Esophagus (tissue), 2 donors: ENCODE measurements at regions not wholly inside any gene's neighbourhood (a gene's known extent, or its start where the extent isn't known, plus 50 kb on each side); places are given as distances from the start of the nearest gene placed in this dataset.

Experiments
- H3K27ac ChIP-seq, 2 donors: one replicate each; pipeline ENCODE4 v1.5.1; 2013; ENCODE audit warnings: low read depth in 2 of 2, mild to moderate bottlenecking in 2 of 2, inconsistent platforms in 1 of 2, low read length in 1 of 2, moderate library complexity in 1 of 2
- H3K27me3 ChIP-seq, 2 donors: one replicate each; pipeline ENCODE4 v1.6.1; 2013; ENCODE audit warnings: low read length in 2 of 2, control low read depth in 1 of 2, mild to moderate bottlenecking in 1 of 2; ENCODE audit not compliant: insufficient read depth in 2 of 2, control insufficient read depth in 1 of 2
- H3K36me3 ChIP-seq, 2 donors: one replicate each; pipeline ENCODE4 v1.6.1; 2013; ENCODE audit warnings: low read length in 1 of 2; ENCODE audit not compliant: control insufficient read depth in 2 of 2, insufficient read depth in 2 of 2
- H3K4me1 ChIP-seq, 2 donors: one replicate each; pipeline ENCODE4 v1.6.1; 2013; ENCODE audit warnings: low read length in 1 of 2; ENCODE audit not compliant: control insufficient read depth in 2 of 2, insufficient read depth in 2 of 2
- H3K4me3 ChIP-seq, 2 donors: one replicate each; pipeline ENCODE4 v1.5.1; 2013; ENCODE audit warnings: low read length in 2 of 2, mild to moderate bottlenecking in 2 of 2, low read depth in 1 of 2, moderate library complexity in 1 of 2
- H3K9me3 ChIP-seq, 2 donors: one replicate each; pipeline ENCODE4 v1.6.1; 2013; ENCODE audit warnings: mild to moderate bottlenecking in 2 of 2, low read depth in 1 of 2, low read length in 1 of 2, moderate library complexity in 1 of 2; ENCODE audit not compliant: control insufficient read depth in 2 of 2, insufficient read depth in 1 of 2
- WGBS, 2 donors: extraction: QIAGEN DNeasy Blood & Tissue Kit; methylation state at CpG; one replicate each; pipeline ENCODE4 v1.1.7; 2013; 5-methylcytosine and 5-hydroxymethylcytosine counted together
- donor health status: healthy with polysubstance abuse.
- donor health status: Bipolar disorder and iron deficiency.

DNA sequence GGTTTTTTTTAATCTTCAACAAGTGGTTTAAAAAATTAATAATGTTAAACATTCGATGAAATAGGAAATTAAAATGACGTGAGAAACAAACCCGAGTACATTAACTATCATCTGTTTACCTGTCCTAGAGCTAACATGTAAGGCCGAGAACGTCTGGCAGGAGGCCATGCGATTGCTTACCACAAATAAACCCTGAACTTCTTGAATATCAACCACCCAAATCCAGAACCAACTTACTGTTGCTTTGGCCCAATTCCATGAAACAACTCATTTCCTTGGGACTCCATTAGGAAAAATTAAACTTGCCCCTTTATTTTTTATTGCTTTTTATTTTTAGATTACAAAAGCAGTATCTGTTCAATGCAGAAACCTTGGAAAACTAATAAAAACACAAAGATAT is 228.9 kb upstream of the IRS2 start:
- no peak overlapping the region for H3K27ac ChIP-seq

DNA sequence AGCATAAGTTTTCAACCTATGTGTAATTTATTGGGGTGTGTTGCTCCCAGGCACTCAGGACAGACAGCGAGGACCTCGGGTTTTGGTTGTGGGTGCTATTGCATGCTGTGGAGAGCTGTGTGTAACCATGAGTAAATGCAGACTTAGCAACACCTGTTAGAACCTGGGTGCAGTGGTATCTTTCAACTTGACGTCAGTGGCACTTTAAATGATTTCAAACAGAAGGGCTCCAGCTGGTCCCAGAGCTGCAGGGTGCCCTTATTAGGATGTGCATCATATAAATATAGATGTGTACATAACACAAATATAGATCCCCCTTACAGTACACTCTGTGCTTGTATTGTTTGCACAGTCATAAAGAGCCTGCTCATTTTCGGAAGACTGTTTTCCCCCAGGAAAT is 228.3 kb upstream of the IRS2 start:
- WGBS, 2 donors: 67 to 77% methylated on average over 4 of the region's 4 CpGs
- H3K27ac ChIP-seq: no peak overlapping the region
- H3K9me3 ChIP-seq: no peaks in the 10 kb centered on the region
- no peaks in the 10 kb centered on the region for H3K36me3 ChIP-seq
- no peak overlapping the region for H3K4me3 ChIP-seq
- H3K27me3 ChIP-seq: no peaks in the 10 kb centered on the region
- no peaks in the 10 kb centered on the region for H3K4me1 ChIP-seq

More for the DNA sequence above, 228.9 kb upstream of the IRS2 start:
- no peak overlapping the region for H3K4me3 ChIP-seq
- no peaks in the 10 kb centered on the region for H3K9me3 ChIP-seq
- 57 to 60% methylated on average over 6 of the region's 6 CpGs for WGBS, 2 donors
- H3K4me1 ChIP-seq: no peaks in the 10 kb centered on the region
- no peaks in the 10 kb centered on the region for H3K27me3 ChIP-seq
- H3K36me3 ChIP-seq: no peaks in the 10 kb centered on the region

DNA sequence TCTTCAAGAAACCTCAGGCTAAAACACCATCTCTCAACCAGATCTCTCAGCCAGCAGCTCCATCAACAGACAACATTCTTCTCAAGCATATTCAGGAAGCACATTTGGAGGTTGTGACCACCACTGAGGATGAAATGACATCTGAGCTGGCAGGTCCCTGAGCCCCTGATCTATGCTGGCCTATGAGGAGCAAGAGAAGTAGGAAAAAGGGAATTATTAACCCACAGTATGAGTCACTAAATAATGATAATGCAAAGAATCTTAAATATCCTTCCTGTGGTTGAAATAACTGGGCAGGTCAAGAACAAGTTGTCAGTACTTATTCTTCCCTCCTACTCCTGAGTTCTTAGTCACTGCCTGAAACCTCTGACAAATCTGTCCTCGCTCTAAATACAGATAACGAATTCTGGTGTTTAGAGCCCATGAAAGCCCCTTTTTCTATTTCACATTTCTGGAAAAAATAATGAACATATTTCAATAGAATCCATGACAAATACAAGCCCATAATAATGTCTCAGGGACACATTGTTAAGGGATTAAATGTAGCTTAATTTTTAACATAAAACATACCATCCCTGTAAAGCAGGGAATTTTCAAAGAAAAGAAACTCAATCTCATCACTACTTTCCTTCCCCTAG is 225.8 kb upstream of the IRS2 start:
- no peak overlapping the region for H3K4me3 ChIP-seq
- WGBS, 2 donors: 52 to 71% methylated on average over 2 of the region's 2 CpGs
- no peak overlapping the region for H3K27ac ChIP-seq
- no peaks in the 10 kb centered on the region for H3K9me3 ChIP-seq
- H3K27me3 ChIP-seq: no peaks in the 10 kb centered on the region
- H3K4me1 ChIP-seq: no peaks in the 10 kb centered on the region
- no peaks in the 10 kb centered on the region for H3K36me3 ChIP-seq

DNA sequence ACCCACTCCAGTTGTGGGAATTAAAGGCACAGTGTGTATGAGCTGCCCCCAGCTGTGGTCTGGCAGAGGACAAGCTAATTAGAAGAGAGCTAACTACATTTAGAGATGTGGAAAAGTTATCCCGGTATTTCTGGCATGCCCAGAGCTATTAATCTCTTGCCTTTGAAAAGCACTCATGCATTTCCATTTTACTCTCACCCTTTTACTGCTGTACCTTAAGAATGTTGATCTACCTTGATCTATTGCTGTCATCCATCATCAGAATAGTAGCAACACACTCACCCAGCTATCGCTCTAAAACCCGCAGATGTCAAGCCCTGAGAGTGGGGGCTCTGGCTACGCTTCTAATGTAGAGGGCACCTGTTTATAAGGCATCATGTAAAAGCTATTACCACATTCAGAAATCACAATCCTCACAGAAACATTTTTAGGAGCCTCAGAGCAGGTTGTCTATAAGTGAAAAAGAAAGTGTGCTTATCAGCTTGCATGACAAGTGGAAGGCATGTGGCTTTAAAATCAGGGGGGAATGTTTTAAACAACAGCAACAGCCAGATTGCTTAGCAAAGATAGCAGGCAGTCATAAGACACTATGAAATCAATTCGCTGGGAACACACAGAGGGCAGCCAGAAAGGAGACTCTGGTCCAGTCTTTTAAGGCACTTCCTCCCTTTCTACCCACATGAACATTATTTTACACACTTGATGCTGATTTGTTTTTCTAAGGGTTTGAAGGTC is 224.2 kb upstream of the IRS2 start:
- Histone ChIP-seq H3K27me3 (no peaks in the 10 kb centered on the region), H3K9me3 (no peaks in the 10 kb centered on the region), H3K4me1 (no peaks in the 10 kb centered on the region), H3K27ac (no peak overlapping the region), H3K36me3 (no peaks in the 10 kb centered on the region), H3K4me3 (no peak overlapping the region)
- 48 to 53% methylated on average over 5 of the region's 5 CpGs for WGBS, 2 donors

DNA sequence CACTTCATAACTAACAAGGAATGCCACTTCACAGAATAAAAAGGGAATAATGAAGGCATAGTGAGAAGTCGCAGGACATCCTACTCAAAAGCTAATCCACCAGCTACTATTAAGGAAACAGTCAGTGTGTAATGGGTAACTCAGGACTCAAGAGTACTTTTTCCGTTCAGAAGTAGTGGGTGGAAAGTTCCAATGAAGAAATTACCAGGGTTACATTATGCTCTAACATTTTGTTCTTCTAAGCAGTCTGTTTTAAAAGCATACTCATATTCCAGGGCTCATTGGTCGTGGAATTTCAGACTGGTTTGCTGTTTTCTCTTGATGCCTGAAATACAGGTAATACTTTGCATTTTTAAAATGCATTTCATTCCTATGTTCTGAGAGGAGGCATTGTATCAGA is 222.4 kb upstream of the IRS2 start:
- no peaks in the 10 kb centered on the region for H3K27me3 ChIP-seq
- H3K36me3 ChIP-seq: no peaks in the 10 kb centered on the region
- H3K4me3 ChIP-seq: no peak overlapping the region
- no peaks in the 10 kb centered on the region for H3K4me1 ChIP-seq
- no peak overlapping the region for H3K27ac ChIP-seq
- no peaks in the 10 kb centered on the region for H3K9me3 ChIP-seq
- 77 to 82% methylated on average over 3 of the region's 3 CpGs for WGBS, 2 donors

DNA sequence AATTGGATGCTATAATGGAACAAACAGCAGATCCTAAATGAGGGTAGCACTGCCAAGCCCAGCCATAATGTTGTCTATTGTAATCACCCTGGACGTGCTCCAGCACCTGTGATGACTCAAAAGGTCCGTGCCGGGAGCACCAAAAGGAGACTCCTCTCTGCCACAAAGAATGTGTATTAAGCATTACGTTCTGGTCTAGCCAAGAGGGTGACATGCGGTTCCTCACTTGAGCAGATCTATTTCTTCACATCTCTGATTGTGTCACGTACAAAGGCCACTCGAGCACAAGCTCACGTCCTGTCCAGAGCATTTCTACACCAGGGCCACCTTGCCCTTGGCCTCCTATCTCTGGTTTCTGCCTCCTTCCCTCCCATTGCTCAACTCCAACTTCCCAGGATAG is 219.9 kb upstream of the IRS2 start:
- 52 to 70% methylated on average over 8 of the region's 8 CpGs for WGBS, 2 donors
- Histone ChIP-seq H3K4me3 (no peak overlapping the region), H3K4me1 (no peaks in the 10 kb centered on the region), H3K9me3 (no peaks in the 10 kb centered on the region), H3K36me3 (no peaks in the 10 kb centered on the region), H3K27me3 (no peaks in the 10 kb centered on the region), H3K27ac (no peak overlapping the region)

DNA sequence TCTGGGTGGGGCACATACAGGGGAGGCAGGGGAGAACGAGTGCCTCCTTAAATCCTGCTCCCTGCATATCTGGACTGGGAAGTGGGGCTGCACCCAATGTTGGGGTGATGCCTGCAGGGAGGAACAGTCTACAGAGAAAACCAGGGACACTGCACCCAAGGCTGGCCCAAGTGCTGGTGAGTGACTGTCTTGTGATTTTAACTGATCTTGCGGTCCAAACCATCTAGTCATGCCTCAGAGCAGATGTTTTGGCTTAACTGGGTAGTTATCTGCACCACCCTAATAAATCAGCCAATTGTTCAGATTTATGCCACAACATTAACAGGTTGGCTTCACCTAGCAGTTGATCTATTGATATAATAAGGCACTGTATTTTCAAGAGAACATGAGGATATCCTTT is 219.2 kb upstream of the IRS2 start:
- H3K9me3 ChIP-seq: no peaks in the 10 kb centered on the region
- H3K4me3 ChIP-seq: no peak overlapping the region
- H3K36me3 ChIP-seq: no peaks in the 10 kb centered on the region
- WGBS, 2 donors: 57 to 80% methylated on average over 2 of the region's 2 CpGs
- H3K27me3 ChIP-seq: no peaks in the 10 kb centered on the region
- no peaks in the 10 kb centered on the region for H3K4me1 ChIP-seq
- no peak overlapping the region for H3K27ac ChIP-seq

DNA sequence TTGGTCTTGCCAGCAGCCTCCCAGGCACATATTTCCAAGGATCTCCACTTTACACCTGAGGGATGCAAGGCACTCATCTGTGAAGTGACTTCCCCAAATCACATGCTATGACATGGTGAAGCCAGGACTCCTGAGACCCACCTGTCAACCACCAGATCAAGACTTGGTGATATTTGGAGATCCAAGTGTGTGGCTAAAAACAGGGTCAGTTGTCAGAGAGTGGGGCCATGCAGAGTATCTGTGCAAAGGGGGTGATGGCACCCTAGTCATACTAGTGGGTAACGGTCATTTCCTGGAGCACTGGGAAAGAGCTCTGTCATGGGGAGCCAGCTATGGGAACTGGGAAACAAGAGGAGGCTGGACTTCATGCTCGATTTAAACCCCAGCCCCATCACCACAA is 218.4 kb upstream of the IRS2 start:
- Histone ChIP-seq H3K36me3 (no peaks in the 10 kb centered on the region), H3K4me1 (no peaks in the 10 kb centered on the region), H3K4me3 (no peak overlapping the region), H3K27ac (no peak overlapping the region), H3K27me3 (no peaks in the 10 kb centered on the region), H3K9me3 (no peaks in the 10 kb centered on the region)
- WGBS, 2 donors: 83 to 87% methylated on average over 2 of the region's 2 CpGs

DNA sequence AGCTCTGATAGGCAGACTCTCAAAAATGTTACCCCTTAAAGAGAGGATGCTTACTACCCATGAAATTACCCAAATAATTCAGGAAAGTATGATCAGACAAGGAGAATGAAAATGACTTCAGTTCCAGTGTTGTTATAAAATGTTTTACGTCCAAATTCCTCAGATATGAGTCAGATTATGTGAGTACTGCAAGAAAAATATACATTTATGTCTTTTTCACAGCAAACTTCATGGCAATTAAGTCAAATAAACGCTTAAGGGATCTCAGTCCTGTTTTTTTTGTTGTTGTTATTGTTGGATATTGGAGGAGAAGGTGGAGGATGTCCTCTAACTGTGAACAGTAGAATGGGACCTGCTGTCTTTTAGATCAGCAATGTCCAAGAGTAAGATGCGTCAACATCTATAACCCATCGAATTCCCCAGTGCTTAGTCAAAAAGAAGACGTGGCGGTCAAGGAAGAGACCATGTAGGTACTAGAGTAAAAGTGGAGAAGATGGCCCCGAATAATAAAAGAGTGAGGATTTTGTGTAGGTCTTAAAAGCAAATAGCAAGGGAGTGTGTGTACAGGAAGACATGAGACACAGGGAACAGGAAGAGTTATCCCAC is 215.4 kb upstream of the IRS2 start:
- Histone ChIP-seq H3K4me3 (no peak overlapping the region), H3K9me3 (no peaks in the 10 kb centered on the region), H3K36me3 (no peaks in the 10 kb centered on the region), H3K27me3 (no peaks in the 10 kb centered on the region), H3K4me1 (no peaks in the 10 kb centered on the region), H3K27ac (no peak overlapping the region)
- 71 to 80% methylated on average over 7 of the region's 7 CpGs for WGBS, 2 donors
